Loucy (cell line): ENCODE measurements at regions not wholly inside any gene's neighbourhood (a gene's known extent, or its start where the extent isn't known, plus 50 kb on each side); places are given as distances from the start of the nearest gene placed in this dataset.

ENCODE experiments used
- CTCF ChIP-seq: fragments of 200-600 bp; sonication (generic); conservative IDR thresholded peaks from 2 replicates; pipeline ENCODE4 v1.5.1; 2014; ENCODE audit warnings: mild to moderate bottlenecking, antibody characterized with exemption, low read length
- EZH2phosphoT487 ChIP-seq: fragments of 200-600 bp; IDR thresholded peaks from 2 replicates; pipeline ENCODE4 v1.6.1; 2018; ENCODE audit warnings: antibody characterized with exemption, mild to moderate bottlenecking, moderate library complexity, borderline replicate concordance

GRCh38 chr4:129603241-129603931 lies 507.4 kb downstream of the C4orf33 start:
- TF ChIP-seq EZH2phosphoT487 = no peak
- no peak for TF ChIP-seq CTCF
